Hematopoietic multipotent progenitor cell treated with erythropoietin and hydrocortisone succinate and interleukin-3 and kit ligand, for 4 days (in vitro differentiated cells): ENCODE measurements at regions not wholly inside any gene's neighbourhood (a gene's known extent, or its start where the extent isn't known, plus 50 kb on each side); places are given as distances from the start of the nearest gene placed in this dataset.
A peak's percentile ranks its signal among the peaks of the same experiment; 100 is the strongest.

Experiments used
- DNase-seq: peaks from one replicate; pipeline ENCODE4 v3.0.0-alpha.2; 2015

GRCh38 chr13:76651286-76651685 lies 234.9 kb downstream of the KCTD12 start:
- no peak for DNase-seq

GRCh38 chr13:76647550-76647949 lies 238.7 kb downstream of the KCTD12 start:
- DNase-seq, result no peak

- DNase-seq, result no peak
These were observed 239.3 kb downstream of the KCTD12 start for GRCh38 chr13:76646946-76647345.

GRCh38 chr13:76645632-76646031 lies 240.6 kb downstream of the KCTD12 start:
- DNase-seq, result no peak

- no peak for DNase-seq
These were observed 241.3 kb downstream of the KCTD12 start for GRCh38 chr13:76644906-76645305.

GRCh38 chr13:76643596-76643995 lies 242.6 kb downstream of the KCTD12 start:
- DNase-seq, result no peak

GRCh38 chr13:76641056-76641455 lies 245.1 kb downstream of the KCTD12 start:
- no peak for DNase-seq

- no peak for DNase-seq
These were observed 247.3 kb downstream of the KCTD12 start for GRCh38 chr13:76638882-76639281.

- no peak for DNase-seq
These were observed 248.0 kb downstream of the KCTD12 start for GRCh38 chr13:76638181-76638580.

- DNase-seq, result no peak
These were observed 248.5 kb downstream of the KCTD12 start for GRCh38 chr13:76637641-76638141.

- DNase-seq, result no peak
These were observed 249.4 kb downstream of the KCTD12 start for GRCh38 chr13:76636829-76637228.

GRCh38 chr13:76635232-76636230 lies 250.7 kb downstream of the KCTD12 start:
- no peak for DNase-seq

GRCh38 chr13:76634431-76635191 lies 251.6 kb downstream of the KCTD12 start:
- no peak for DNase-seq

- DNase-seq, result peak; percentile 25
These were observed 253.7 kb downstream of the KCTD12 start for GRCh38 chr13:76632401-76633044.

GRCh38 chr13:76630629-76631230 lies 255.5 kb downstream of the KCTD12 start:
- no peak for DNase-seq

- DNase-seq, result peak; percentile 3
These were observed 263.7 kb downstream of the KCTD12 start for GRCh38 chr13:76622315-76623040.

GRCh38 chr13:76621705-76622104 lies 264.5 kb downstream of the KCTD12 start:
- DNase-seq, result no peak

- DNase-seq, result no peak
These were observed 266.2 kb downstream of the KCTD12 start for GRCh38 chr13:76620036-76620435.

GRCh38 chr13:76619631-76620030 lies 266.6 kb downstream of the KCTD12 start:
- DNase-seq, result no peak

- DNase-seq, result no peak
These were observed 275.3 kb downstream of the KCTD12 start for GRCh38 chr13:76610819-76611415.

- DNase-seq, result no peak
These were observed 276.6 kb downstream of the KCTD12 start for GRCh38 chr13:76609643-76610042.

- no peak for DNase-seq
These were observed 278.3 kb downstream of the KCTD12 start for GRCh38 chr13:76607866-76608265.
